Astrocyte of the cerebellum (primary cell): ENCODE measurements at regions not wholly inside any gene's neighbourhood (a gene's known extent, or its start where the extent isn't known, plus 50 kb on each side); places are given as distances from the start of the nearest gene placed in this dataset.

Experiments
- DNase-seq: peaks from one replicate; pipeline ENCODE4 v3.0.0-alpha.2; 2011; ENCODE audit warnings: low read depth
- H3K4me3 ChIP-seq: 2 replicates; pipeline ENCODE4 v1.5.1; 2011; ENCODE audit warnings: mild to moderate bottlenecking, low read depth, low read length, moderate library complexity
- CTCF ChIP-seq: IDR thresholded peaks from 2 replicates; pipeline ENCODE4 v1.5.1; 2012; ENCODE audit warnings: low read length, low read depth, moderate library complexity, mild to moderate bottlenecking; ENCODE audit errors: missing control alignments
- in situ Hi-C: cut with HindIII; loops from 2 replicates; pipeline ENCODE4 v1.10.0; 2017; ENCODE audit warnings: low sequenced_read_pairs

DNA sequence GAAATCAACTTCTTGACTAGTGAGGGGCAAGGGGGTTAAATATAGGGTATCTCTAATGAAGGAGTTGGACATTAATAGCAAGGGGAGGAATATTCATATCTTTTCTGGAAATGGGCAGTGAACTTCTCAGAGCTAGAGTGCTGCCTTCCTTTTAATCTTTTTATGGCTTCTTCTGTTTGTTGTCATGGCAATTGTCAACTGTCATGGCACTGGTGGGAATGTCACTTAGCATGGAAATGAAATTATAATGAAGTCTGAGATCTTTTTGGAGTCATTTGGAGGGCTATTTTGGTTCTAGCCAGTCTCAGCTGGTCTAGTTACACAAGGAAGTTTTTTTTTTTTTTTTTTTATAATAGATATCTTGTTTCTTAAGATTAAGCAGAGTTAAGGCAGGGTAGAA, 250.2 kb downstream of the AASDHPPT start:
- TF ChIP-seq CTCF, result no peak
- H3K4me3 ChIP-seq, result no peak overlapping the region
- DNase-seq, result no peak
- in situ Hi-C loops, result no loop called here

DNA sequence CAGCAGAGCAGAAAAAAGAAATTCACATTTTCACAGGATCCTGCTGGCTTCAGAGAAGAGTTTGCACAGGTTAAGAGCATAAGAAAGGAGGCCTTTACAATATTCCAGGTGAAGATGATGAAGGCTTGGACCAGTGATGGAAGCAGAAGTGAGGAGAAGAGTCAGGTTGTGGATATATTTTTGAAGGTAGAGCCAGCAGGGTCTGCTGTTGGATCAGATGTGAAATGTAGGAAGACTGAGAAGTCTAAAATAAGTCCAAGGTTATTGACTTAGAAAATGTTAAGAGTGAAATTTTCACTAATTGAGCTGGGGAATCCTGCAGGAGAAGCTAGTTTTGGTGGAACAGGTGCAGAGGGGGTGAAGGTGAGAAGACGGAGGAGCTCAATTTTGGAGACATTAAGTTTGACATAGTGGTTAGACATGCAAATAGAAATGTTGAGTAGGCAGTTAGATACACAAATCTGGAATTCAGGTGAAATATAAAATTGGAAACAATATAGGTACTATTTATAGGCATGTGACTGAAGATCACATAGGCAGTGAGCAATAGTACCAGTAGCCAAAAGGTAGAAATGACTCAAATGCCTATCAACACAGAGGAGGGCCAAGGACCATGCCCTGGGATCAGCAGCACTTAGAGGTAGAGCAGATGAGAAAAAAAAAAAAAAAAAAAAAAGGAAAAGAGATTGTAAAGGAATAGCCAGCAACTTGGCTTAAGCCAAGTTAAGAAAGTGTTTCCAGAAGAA, 252.0 kb downstream of the AASDHPPT start:
- in situ Hi-C loops, result no loop called here
- peak; percentile 26 for TF ChIP-seq CTCF
- no peak overlapping the region for H3K4me3 ChIP-seq
- DNase-seq, result no peak

GRCh38 chr11:106331176-106331575, 253.7 kb downstream of the AASDHPPT start:
- no peak for TF ChIP-seq CTCF
- in situ Hi-C loops, result no loop called here
- DNase-seq, result no peak
- no peak overlapping the region for H3K4me3 ChIP-seq

DNA sequence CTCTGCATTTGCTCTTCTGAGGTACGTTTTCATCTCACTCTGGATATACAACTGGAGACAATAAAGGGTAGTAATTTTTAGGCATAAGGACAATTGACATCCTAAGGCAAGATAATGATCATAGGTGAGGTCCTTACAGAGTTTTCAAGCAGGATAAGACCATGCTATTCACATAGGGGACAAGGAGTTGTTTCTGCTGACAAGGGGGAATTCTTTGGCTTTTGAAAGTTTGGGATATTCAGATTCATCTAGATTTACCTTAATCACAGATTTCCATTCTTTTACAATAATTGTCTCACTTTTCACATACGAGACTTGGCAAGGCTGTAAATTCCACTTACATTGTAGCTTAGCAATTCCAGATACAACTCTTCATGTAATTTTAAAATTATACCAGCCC, 256.2 kb downstream of the AASDHPPT start:
- H3K4me3 ChIP-seq, result no peak overlapping the region
- TF ChIP-seq CTCF, result no peak
- in situ Hi-C loops, result no loop called here
- DNase-seq, result no peak

DNA sequence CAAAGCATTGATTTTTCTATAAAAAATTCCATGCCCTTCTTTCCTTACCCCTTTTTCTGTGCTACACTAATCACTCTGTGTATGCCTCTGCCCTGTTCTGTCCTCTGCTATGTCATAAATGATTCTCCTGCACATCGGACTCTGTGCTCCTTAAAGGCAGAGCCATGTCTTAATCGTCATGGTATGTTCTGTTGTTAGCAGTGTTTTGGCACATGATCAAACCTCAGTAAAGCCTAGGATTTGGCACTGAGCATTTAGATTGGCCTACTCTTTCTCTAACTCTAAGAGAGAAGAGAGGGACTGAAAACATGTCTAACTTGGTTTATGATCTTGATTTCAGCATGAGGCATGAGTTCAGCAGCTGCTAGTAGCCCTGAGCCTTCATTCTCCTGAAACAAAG, 266.9 kb downstream of the AASDHPPT start:
- in situ Hi-C loops, result no loop called here
- DNase-seq, result peak; percentile 67
- no peak overlapping the region for H3K4me3 ChIP-seq
- TF ChIP-seq CTCF, result no peak

GRCh38 chr11:106344966-106345365, 267.5 kb downstream of the AASDHPPT start:
- no peak for TF ChIP-seq CTCF
- H3K4me3 ChIP-seq, result no peak overlapping the region
- in situ Hi-C loops, result no loop called here

More at GRCh38 chr11:106344966-106345365, 267.5 kb downstream of the AASDHPPT start:
- no peak for DNase-seq
